Naive thymus-derived CD4-positive, alpha-beta T cell (primary cell): ENCODE measurements at regions not wholly inside any gene's neighbourhood (a gene's known extent, or its start where the extent isn't known, plus 50 kb on each side); places are given as distances from the start of the nearest gene placed in this dataset.
A peak's percentile ranks its signal among the peaks of the same experiment; 100 is the strongest.

Experiments
- ATAC-seq: fragments of 150-1000 bp; cut with Tn5 transposase; 2 replicates; pipeline ENCODE4 v1.10.0; 2021; ENCODE audit warnings: mild to moderate bottlenecking, moderate library complexity
- CTCF ChIA-PET: fragments of 350-600 bp; sonication (Branson Sonifier 250); formaldehyde crosslinking; loops from one replicate; lab custom pipeline; 2021; ENCODE audit warnings: antibody characterized with exemption; lab: Charles Lee
- POLR2A ChIA-PET: fragments of 350-600 bp; sonication (Branson Sonifier 250); formaldehyde crosslinking; loops from one replicate; lab custom pipeline; 2021; ENCODE audit warnings: antibody characterized with exemption, inconsistent platforms; lab: Charles Lee
- DNase-seq, 9 donors: peaks; one replicate each; pipeline versions ENCODE4 v3.0.0 to v3.0.0-alpha.2; 2020 to 2022; ENCODE audit warnings: mixed read lengths in 1 of 9
- H3K27ac ChIP-seq: one replicate; pipeline ENCODE4 v1.7.0; 2013; ENCODE audit warnings: mild to moderate bottlenecking, low read depth, low read length, moderate library complexity
- H3K27me3 ChIP-seq, 2 donors: one replicate each; pipeline ENCODE4 v1.7.0; 2013; ENCODE audit warnings: low read length in 2 of 2, mild to moderate bottlenecking in 2 of 2, moderate library complexity in 2 of 2; ENCODE audit not compliant: control insufficient read depth in 2 of 2, insufficient read depth in 2 of 2
- H3K36me3 ChIP-seq, 3 experiments: 1 replicate in 2 of 3; 2 replicates in 1 of 3; pipeline ENCODE4 v1.7.0; 2013; ENCODE audit warnings: low read length in 3 of 3, mild to moderate bottlenecking in 3 of 3, moderate library complexity in 1 of 3; ENCODE audit not compliant: insufficient read depth in 3 of 3, control insufficient read depth in 2 of 3
- H3K4me1 ChIP-seq, 2 donors: one replicate each; pipeline ENCODE4 v1.7.0; 2013; ENCODE audit warnings: low read length in 2 of 2, mild to moderate bottlenecking in 2 of 2, moderate library complexity in 1 of 2; ENCODE audit not compliant: control insufficient read depth in 2 of 2, insufficient read depth in 2 of 2
- H3K4me3 ChIP-seq: 2 replicates; pipeline ENCODE4 v1.7.0; 2013; ENCODE audit warnings: mild to moderate bottlenecking, low read length
- H3K9me3 ChIP-seq, 3 experiments: 1 replicate in 2 of 3; 2 replicates in 1 of 3; pipeline ENCODE4 v1.7.0; 2013; ENCODE audit warnings: low read length in 3 of 3; ENCODE audit not compliant: control insufficient read depth in 2 of 3
- H3K27ac Mint-ChIP-seq, 9 donors: one replicate each; pipeline ENCODE4 v1.8.0; 2020 to 2022; ENCODE audit warnings: mixed read lengths in 9 of 9, mild to moderate bottlenecking in 8 of 9, moderate library complexity in 5 of 9, inconsistent platforms in 2 of 9
- H3K27me3 Mint-ChIP-seq, 5 donors: one replicate each; pipeline ENCODE4 v1.8.0; 2021 to 2022; ENCODE audit warnings: mixed read lengths in 5 of 5, mild to moderate bottlenecking in 1 of 5
- H3K36me3 Mint-ChIP-seq, 5 donors: one replicate each; pipeline ENCODE4 v1.8.0; 2020 to 2022; ENCODE audit warnings: mixed read lengths in 5 of 5, mild to moderate bottlenecking in 3 of 5, inconsistent platforms in 1 of 5
- H3K4me1 Mint-ChIP-seq, 7 donors: one replicate each; pipeline ENCODE4 v1.8.0; 2020 to 2022; ENCODE audit warnings: mixed read lengths in 7 of 7, mild to moderate bottlenecking in 3 of 7, inconsistent platforms in 1 of 7
- H3K4me3 Mint-ChIP-seq, 10 donors: one replicate each; pipeline ENCODE4 v1.8.0; 2020 to 2022; ENCODE audit warnings: mild to moderate bottlenecking in 10 of 10, mixed read lengths in 10 of 10, moderate library complexity in 6 of 10, inconsistent platforms in 2 of 10
- H3K9me3 Mint-ChIP-seq, 11 donors: one replicate each; pipeline ENCODE4 v1.8.0; 2020 to 2022; ENCODE audit warnings: mixed read lengths in 11 of 11, mild to moderate bottlenecking in 4 of 11, inconsistent platforms in 1 of 11, moderate library complexity in 1 of 11
- intact Hi-C, 2 donors: fragments of 100-400 bp; cut with micrococcal nuclease; formaldehyde crosslinking; loops; one replicate each; pipeline ENCODE4 v1.15.1; 2023

GRCh38 chr14:101110729-101111619 is 207.5 kb upstream of the RTL1 start:
- H3K36me3 ChIP-seq: no peaks in the 10 kb centered on the region
- no peaks in the 10 kb centered on the region for H3K4me1 Mint-ChIP-seq
- no peaks in the 10 kb centered on the region for H3K4me1 ChIP-seq
- no peak overlapping the region for H3K27ac Mint-ChIP-seq
- no peak overlapping the region for H3K27ac ChIP-seq
- ATAC-seq: no peak
- no peaks in the 10 kb centered on the region for H3K9me3 ChIP-seq
- no peaks in the 10 kb centered on the region for H3K27me3 Mint-ChIP-seq
- intact Hi-C loops: no loop called here
- CTCF ChIA-PET: interaction anchor here (0.6 kb wide), 1 partner anchor 179 kb away, joined by 3 read pairs; no protein-coding TSS in a partner anchor
- H3K4me3 ChIP-seq: no peak overlapping the region
- DNase-seq: peak in 1 of 9 donors; percentile 15
- H3K4me3 Mint-ChIP-seq: no peak overlapping the region
- H3K36me3 Mint-ChIP-seq: no peaks in the 10 kb centered on the region
- H3K9me3 Mint-ChIP-seq: peaks cover 0 to 2% (median 0%) of the 10 kb centered on the region in 11 donors
- H3K27me3 ChIP-seq: no peaks in the 10 kb centered on the region
- POLR2A ChIA-PET: no interaction called here

- Histone ChIP-seq H3K4me1 (no peaks in the 10 kb centered on the region), H3K27ac (no peak overlapping the region), H3K27me3 (no peaks in the 10 kb centered on the region), H3K9me3 (no peaks in the 10 kb centered on the region), H3K4me3 (no peak overlapping the region), H3K36me3 (no peaks in the 10 kb centered on the region)
- POLR2A ChIA-PET: no interaction called here
- Mint-ChIP-seq H3K27me3 (no peaks in the 10 kb centered on the region), H3K4me3 (no peak overlapping the region), H3K27ac (no peak overlapping the region), H3K36me3 (no peaks in the 10 kb centered on the region), H3K9me3 (peaks cover 0 to 2% (median 0%) of the 10 kb centered on the region in 11 donors), H3K4me1 (no peaks in the 10 kb centered on the region)
- peak in 1 of 9 donors; percentile 2 for DNase-seq
- intact Hi-C loops: no loop called here
- CTCF ChIA-PET: no interaction called here
- ATAC-seq: no peak
These were observed 208.2 kb upstream of the RTL1 start for GRCh38 chr14:101111620-101112290.

DNA sequence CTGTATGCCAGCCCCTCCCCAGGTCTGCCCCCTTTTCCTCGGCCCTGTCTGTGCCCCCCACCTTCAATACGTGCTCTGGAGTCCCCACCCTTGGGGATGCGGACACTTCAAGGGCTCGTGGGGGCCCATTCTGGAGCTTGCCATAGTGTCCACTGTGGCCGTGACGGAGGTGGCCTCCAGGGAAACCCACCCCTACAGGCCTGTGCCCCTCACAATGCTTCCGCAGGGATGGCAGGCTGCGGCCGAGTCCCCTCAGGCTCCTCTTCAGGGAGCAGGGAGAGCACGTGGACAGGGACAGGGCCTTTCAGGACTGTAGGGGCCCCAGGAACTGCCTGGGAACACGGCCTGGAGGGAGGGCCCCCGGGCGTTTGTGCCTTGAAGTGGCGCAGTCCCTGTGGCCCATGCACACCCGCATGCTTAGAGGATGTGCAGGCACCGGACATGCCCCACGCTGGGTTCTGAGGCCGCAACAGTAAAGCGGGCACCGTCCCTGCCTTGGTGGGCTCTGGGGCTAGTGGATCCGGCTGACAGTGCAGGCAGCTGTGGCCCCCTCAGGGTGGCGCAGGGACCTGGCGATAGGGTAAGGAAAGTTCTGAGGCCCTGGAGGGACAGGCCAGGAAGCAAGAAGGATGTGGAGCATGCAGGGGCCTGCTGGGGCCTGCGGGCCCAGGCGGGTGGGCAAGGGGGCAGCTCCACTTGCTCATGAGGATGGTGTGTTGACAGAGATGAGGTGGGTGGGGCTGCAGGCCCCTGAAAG is 209.0 kb upstream of the RTL1 start:
- H3K27me3 ChIP-seq: no peaks in the 10 kb centered on the region
- H3K4me1 ChIP-seq: no peaks in the 10 kb centered on the region
- peak in 1 of 9 donors; percentile 17 for DNase-seq
- no peaks in the 10 kb centered on the region for H3K9me3 ChIP-seq
- H3K4me3 ChIP-seq: no peak overlapping the region
- no peak for ATAC-seq
- H3K27me3 Mint-ChIP-seq: no peaks in the 10 kb centered on the region
- H3K4me3 Mint-ChIP-seq: no peak overlapping the region
- intact Hi-C loops: no loop called here
- H3K4me1 Mint-ChIP-seq: no peaks in the 10 kb centered on the region
- no peak overlapping the region for H3K27ac Mint-ChIP-seq
- no peaks in the 10 kb centered on the region for H3K36me3 ChIP-seq
- no peak overlapping the region for H3K27ac ChIP-seq
- ChIA-PET CTCF (no interaction called here), POLR2A (no interaction called here)
- no peaks in the 10 kb centered on the region for H3K36me3 Mint-ChIP-seq
- H3K9me3 Mint-ChIP-seq: peaks cover 0 to 2% (median 0%) of the 10 kb centered on the region in 11 donors

DNA sequence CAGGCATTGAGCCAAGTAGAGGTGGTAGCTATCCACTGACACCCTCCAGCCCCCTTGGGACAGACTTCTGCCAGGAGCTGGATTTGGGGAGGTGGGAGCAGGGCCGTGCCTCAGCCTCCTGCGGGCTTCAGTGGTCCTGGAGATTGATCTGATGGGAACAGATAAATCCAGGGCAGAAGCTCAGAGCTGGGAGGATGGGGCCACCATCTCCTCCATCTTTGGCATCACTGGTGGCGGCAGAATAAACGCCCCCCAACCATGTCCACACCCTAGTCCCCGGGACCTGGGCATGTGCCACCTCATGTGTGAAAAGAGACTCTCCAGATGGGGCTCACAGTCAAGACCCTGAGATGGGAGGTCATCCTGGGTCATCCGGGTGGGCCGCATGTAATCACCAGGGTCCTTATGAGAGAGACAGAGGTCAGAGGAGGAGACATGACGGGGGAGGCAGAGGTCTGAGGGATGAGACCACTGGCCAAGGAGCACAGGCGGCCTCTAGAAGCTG is 209.6 kb upstream of the RTL1 start:
- no peaks in the 10 kb centered on the region for H3K9me3 ChIP-seq
- no peaks in the 10 kb centered on the region for H3K4me1 Mint-ChIP-seq
- POLR2A ChIA-PET: no interaction called here
- no peaks in the 10 kb centered on the region for H3K27me3 ChIP-seq
- no peaks in the 10 kb centered on the region for H3K27me3 Mint-ChIP-seq
- H3K9me3 Mint-ChIP-seq: no peaks in the 10 kb centered on the region
- H3K27ac ChIP-seq: no peak overlapping the region
- DNase-seq (peak in 1 of 9 donors; percentile 8), ATAC-seq (no peak)
- H3K4me3 Mint-ChIP-seq: no peak overlapping the region
- H3K36me3 ChIP-seq: no peaks in the 10 kb centered on the region
- H3K4me1 ChIP-seq: no peaks in the 10 kb centered on the region
- H3K27ac Mint-ChIP-seq: no peak overlapping the region
- intact Hi-C loops: no loop called here
- CTCF ChIA-PET: no interaction called here
- no peaks in the 10 kb centered on the region for H3K36me3 Mint-ChIP-seq
- no peak overlapping the region for H3K4me3 ChIP-seq

GRCh38 chr14:101113835-101114725 is 210.6 kb upstream of the RTL1 start:
- Mint-ChIP-seq H3K27me3 (no peaks in the 10 kb centered on the region), H3K4me1 (peaks cover 0 to 3% (median 0%) of the 10 kb centered on the region in 7 donors), H3K9me3 (no peaks in the 10 kb centered on the region), H3K27ac (no peak overlapping the region), H3K36me3 (no peaks in the 10 kb centered on the region), H3K4me3 (no peak overlapping the region)
- ATAC-seq (no peak), DNase-seq (peak in 1 of 9 donors; percentile 18)
- H3K4me3 ChIP-seq: no peak overlapping the region
- intact Hi-C loops: no loop called here
- H3K27ac ChIP-seq: no peak overlapping the region
- H3K9me3 ChIP-seq: no peaks in the 10 kb centered on the region
- ChIA-PET CTCF (no interaction called here), POLR2A (no interaction called here)
- H3K4me1 ChIP-seq: no peaks in the 10 kb centered on the region
- no peaks in the 10 kb centered on the region for H3K36me3 ChIP-seq
- no peaks in the 10 kb centered on the region for H3K27me3 ChIP-seq
